Mesenchymal stem cell (in vitro differentiated cells and primary cell): ENCODE measurements at regions not wholly inside any gene's neighbourhood (a gene's known extent, or its start where the extent isn't known, plus 50 kb on each side); places are given as distances from the start of the nearest gene placed in this dataset.

Source experiments
- DNase-seq: peaks from one replicate; pipeline ENCODE4 v3.0.0-alpha.2; 2013
- H2AFZ ChIP-seq: one replicate; pipeline ENCODE4 v1.6.1; 2013; ENCODE audit warnings: low read depth, mild to moderate bottlenecking, control low read depth, inconsistent platforms, low read length, moderate library complexity
- H2AK5ac ChIP-seq: 2 replicates; pipeline ENCODE4 v1.6.1; 2013; ENCODE audit warnings: low read length, moderate library complexity, mild to moderate bottlenecking, inconsistent platforms; ENCODE audit not compliant: severe bottlenecking
- H2BK120ac ChIP-seq: one replicate; pipeline ENCODE4 v1.6.1; 2013; ENCODE audit warnings: low read depth, mild to moderate bottlenecking, inconsistent platforms, low read length, moderate library complexity
- H2BK12ac ChIP-seq, 2 experiments: one replicate each; pipeline ENCODE4 v1.6.1; 2013; ENCODE audit warnings: inconsistent platforms in 2 of 2, low read length in 2 of 2, mild to moderate bottlenecking in 2 of 2, moderate library complexity in 2 of 2, control low read depth in 1 of 2
- H2BK15ac ChIP-seq: one replicate; pipeline ENCODE4 v1.6.1; 2013; ENCODE audit warnings: mild to moderate bottlenecking, low read depth, inconsistent platforms; ENCODE audit not compliant: poor library complexity, severe bottlenecking
- H2BK5ac ChIP-seq: 2 replicates; pipeline ENCODE4 v1.6.1; 2013; ENCODE audit warnings: low read depth, mild to moderate bottlenecking, low read length, control low read depth, inconsistent platforms; ENCODE audit not compliant: poor library complexity, severe bottlenecking
- H3K14ac ChIP-seq, 2 experiments: one replicate each; pipeline ENCODE4 v1.6.1; 2013; ENCODE audit warnings: inconsistent platforms in 2 of 2, low read length in 2 of 2, control low read depth in 1 of 2, mild to moderate bottlenecking in 1 of 2, moderate library complexity in 1 of 2
- H3K18ac ChIP-seq, 2 experiments: one replicate each; pipeline ENCODE4 v1.6.1; 2013; ENCODE audit warnings: inconsistent platforms in 2 of 2, low read length in 2 of 2, control low read depth in 1 of 2, low read depth in 1 of 2, mild to moderate bottlenecking in 1 of 2
- H3K23ac ChIP-seq, 2 experiments: one replicate each; pipeline ENCODE4 v1.6.1; 2013; ENCODE audit warnings: inconsistent platforms in 2 of 2, low read length in 2 of 2, mild to moderate bottlenecking in 2 of 2, moderate library complexity in 2 of 2, control low read depth in 1 of 2
- H3K27ac ChIP-seq: 2 replicates; pipeline ENCODE4 v1.5.1; 2013; ENCODE audit warnings: mild to moderate bottlenecking, moderate library complexity, low read length, control low read depth, inconsistent platforms; ENCODE audit not compliant: poor library complexity, severe bottlenecking
- H3K27me3 ChIP-seq, 2 experiments: 2 replicates each; pipeline versions ENCODE4 v1.6.1 to v1.7.0; 2013; ENCODE audit warnings: low read length in 2 of 2, mild to moderate bottlenecking in 2 of 2, moderate library complexity in 2 of 2, control low read depth in 1 of 2, inconsistent platforms in 1 of 2; ENCODE audit not compliant: control insufficient read depth in 1 of 2, insufficient read depth in 1 of 2
- H3K36me3 ChIP-seq, 2 experiments: 2 replicates each; pipeline versions ENCODE4 v1.6.1 to v1.7.0; 2013; ENCODE audit warnings: low read length in 2 of 2, control low read depth in 1 of 2, inconsistent platforms in 1 of 2, low read depth in 1 of 2, mild to moderate bottlenecking in 1 of 2; ENCODE audit not compliant: insufficient read depth in 2 of 2, control insufficient read depth in 1 of 2
- H3K4ac ChIP-seq, 2 experiments: one replicate each; pipeline ENCODE4 v1.6.1; 2013; ENCODE audit warnings: inconsistent platforms in 2 of 2, low read length in 2 of 2, mild to moderate bottlenecking in 2 of 2, moderate library complexity in 2 of 2, control low read depth in 1 of 2, low read depth in 1 of 2
- H3K4me1 ChIP-seq: 2 replicates; pipeline ENCODE4 v1.6.1; 2013; ENCODE audit warnings: low read depth, low read length, control low read depth; ENCODE audit not compliant: control insufficient read depth, insufficient read depth
- H3K4me2 ChIP-seq: 2 replicates; pipeline ENCODE4 v1.6.1; 2013; ENCODE audit warnings: low read length, mild to moderate bottlenecking, inconsistent platforms; ENCODE audit not compliant: poor library complexity, severe bottlenecking
- H3K4me3 ChIP-seq, 2 experiments: 2 replicates each; pipeline versions ENCODE4 v1.5.1 to v1.7.0; 2013; ENCODE audit warnings: low read length in 2 of 2, mild to moderate bottlenecking in 2 of 2, control low read depth in 1 of 2, low read depth in 1 of 2; ENCODE audit not compliant: insufficient read depth in 1 of 2
- H3K79me1 ChIP-seq: replicated peaks from 2 replicates; pipeline ENCODE4 v1.6.1; 2013; ENCODE audit warnings: mild to moderate bottlenecking, control low read depth, low read length, inconsistent platforms; ENCODE audit not compliant: poor library complexity, severe bottlenecking
- H3K9ac ChIP-seq: 2 replicates; pipeline ENCODE4 v1.7.0; 2013; ENCODE audit warnings: mild to moderate bottlenecking, low read length, moderate library complexity
- H3K9me3 ChIP-seq: 2 replicates; pipeline ENCODE4 v1.7.0; 2013; ENCODE audit warnings: mild to moderate bottlenecking, low read length; ENCODE audit not compliant: control insufficient read depth
- H4K8ac ChIP-seq: one replicate; pipeline ENCODE4 v1.6.1; 2013; ENCODE audit warnings: inconsistent platforms, mild to moderate bottlenecking, low read length, moderate library complexity
- H4K91ac ChIP-seq: one replicate; pipeline ENCODE4 v1.6.1; 2013; ENCODE audit warnings: mild to moderate bottlenecking, low read length, inconsistent platforms
- WGBS: methylation state at CpG from one replicate; pipeline ENCODE4 v1.1.7; 2013; ENCODE audit warnings: mixed read lengths; 5-methylcytosine and 5-hydroxymethylcytosine counted together

- no peak overlapping the region for H4K8ac ChIP-seq
- H4K91ac ChIP-seq: no peak overlapping the region
- H2BK5ac ChIP-seq: no peak overlapping the region
- no CpG with 5 or more reads among the region's 1 CpG for WGBS
- H3K4ac ChIP-seq: no peak overlapping the region
- H3K4me3 ChIP-seq: no peak overlapping the region
- H2AK5ac ChIP-seq: no peak overlapping the region
- H3K18ac ChIP-seq: no peak overlapping the region
- no peak overlapping the region for H2BK12ac ChIP-seq
- H3K4me1 ChIP-seq: no peaks in the 10 kb centered on the region
- H3K79me1 ChIP-seq: no peaks in the 10 kb centered on the region
- no peak overlapping the region for H2BK120ac ChIP-seq
- no peaks in the 10 kb centered on the region for H3K36me3 ChIP-seq
- H3K27me3 ChIP-seq: no peaks in the 10 kb centered on the region
- H3K9ac ChIP-seq: no peak overlapping the region
- no peak overlapping the region for H3K4me2 ChIP-seq
- H2AFZ ChIP-seq: no peak overlapping the region
- DNase-seq: peak; percentile 1
- H2BK15ac ChIP-seq: no peak overlapping the region
- H3K27ac ChIP-seq: no peak overlapping the region
- no peak overlapping the region for H3K23ac ChIP-seq
- no peak overlapping the region for H3K14ac ChIP-seq
- H3K9me3 ChIP-seq: peaks cover 8% of the 10 kb centered on the region
These were observed 1256.6 kb upstream of the ATXN8OS start for GRCh38 chr13:68851026-68851425.

GRCh38 chr13:68850160-68850559, 1257.5 kb upstream of the ATXN8OS start:
- Histone ChIP-seq H3K4me2 (no peak overlapping the region), H3K4ac (no peak overlapping the region), H3K36me3 (no peaks in the 10 kb centered on the region), H2AK5ac (no peak overlapping the region), H2BK5ac (no peak overlapping the region), H2AFZ (no peak overlapping the region), H3K27ac (no peak overlapping the region), H3K18ac (no peak overlapping the region), H3K27me3 (no peaks in the 10 kb centered on the region), H3K9ac (no peak overlapping the region), H2BK12ac (no peak overlapping the region), H2BK15ac (no peak overlapping the region), H3K79me1 (no peaks in the 10 kb centered on the region), H3K9me3 (peaks cover 8% of the 10 kb centered on the region), H3K23ac (no peak overlapping the region), H4K91ac (no peak overlapping the region), H3K4me3 (no peak overlapping the region), H3K4me1 (no peaks in the 10 kb centered on the region), H2BK120ac (no peak overlapping the region), H3K14ac (no peak overlapping the region), H4K8ac (no peak overlapping the region)
- 82% methylated on average over 2 of the region's 3 CpGs for WGBS
- DNase-seq: peak; percentile 45

GRCh38 chr13:68846663-68847062, 1261.0 kb upstream of the ATXN8OS start:
- WGBS: 100% methylated on average over 1 of the region's 1 CpG
- Histone ChIP-seq H3K79me1 (no peaks in the 10 kb centered on the region), H3K4me3 (no peak overlapping the region), H2BK120ac (no peak overlapping the region), H2AK5ac (no peak overlapping the region), H3K27ac (no peak overlapping the region), H3K4me1 (no peaks in the 10 kb centered on the region), H3K36me3 (no peaks in the 10 kb centered on the region), H3K23ac (no peak overlapping the region), H3K4me2 (no peak overlapping the region), H3K9ac (no peak overlapping the region), H3K27me3 (no peaks in the 10 kb centered on the region), H2BK12ac (no peak overlapping the region), H3K18ac (no peak overlapping the region), H3K9me3 (peaks cover 11% of the 10 kb centered on the region), H2BK15ac (no peak overlapping the region), H2BK5ac (no peak overlapping the region), H4K91ac (no peak overlapping the region), H3K4ac (no peak overlapping the region), H4K8ac (no peak overlapping the region), H2AFZ (no peak overlapping the region), H3K14ac (no peak overlapping the region)
- no peak for DNase-seq

- H2AK5ac ChIP-seq: no peak overlapping the region
- no peak overlapping the region for H2BK120ac ChIP-seq
- H3K27ac ChIP-seq: no peak overlapping the region
- H2BK5ac ChIP-seq: no peak overlapping the region
- no peak overlapping the region for H3K23ac ChIP-seq
- no peak overlapping the region for H2BK15ac ChIP-seq
- no peak for DNase-seq
- H3K18ac ChIP-seq: no peak overlapping the region
- no peak overlapping the region for H3K4me2 ChIP-seq
- no peak overlapping the region for H3K14ac ChIP-seq
- H3K4me3 ChIP-seq: no peak overlapping the region
- no peaks in the 10 kb centered on the region for H3K36me3 ChIP-seq
- no peak overlapping the region for H2AFZ ChIP-seq
- H3K9me3 ChIP-seq: peaks cover 4% of the 10 kb centered on the region
- H4K91ac ChIP-seq: no peak overlapping the region
- H4K8ac ChIP-seq: no peak overlapping the region
- no peak overlapping the region for H3K4ac ChIP-seq
- H3K9ac ChIP-seq: no peak overlapping the region
- H3K4me1 ChIP-seq: no peaks in the 10 kb centered on the region
- no peaks in the 10 kb centered on the region for H3K79me1 ChIP-seq
- no peak overlapping the region for H2BK12ac ChIP-seq
- no peaks in the 10 kb centered on the region for H3K27me3 ChIP-seq
These were observed 1273.3 kb upstream of the ATXN8OS start for GRCh38 chr13:68834375-68834774.
